GM19351 (cell line): ENCODE measurements at regions not wholly inside any gene's neighbourhood (a gene's known extent, or its start where the extent isn't known, plus 50 kb on each side); places are given as distances from the start of the nearest gene placed in this dataset.
"Not testable (repeated sequence)": the region's sequence is repeated elsewhere in the genome, so short reads cannot be mapped to it uniquely, and the experiment has no call there.

Experiments
- ATAC-seq: cut with Tn5 transposase; IDR thresholded peaks from one replicate; pipeline ENCODE4 v1.9.1; 2021; ENCODE audit warnings: mild to moderate bottlenecking, moderate library complexity; ENCODE audit not compliant: unreplicated experiment

DNA sequence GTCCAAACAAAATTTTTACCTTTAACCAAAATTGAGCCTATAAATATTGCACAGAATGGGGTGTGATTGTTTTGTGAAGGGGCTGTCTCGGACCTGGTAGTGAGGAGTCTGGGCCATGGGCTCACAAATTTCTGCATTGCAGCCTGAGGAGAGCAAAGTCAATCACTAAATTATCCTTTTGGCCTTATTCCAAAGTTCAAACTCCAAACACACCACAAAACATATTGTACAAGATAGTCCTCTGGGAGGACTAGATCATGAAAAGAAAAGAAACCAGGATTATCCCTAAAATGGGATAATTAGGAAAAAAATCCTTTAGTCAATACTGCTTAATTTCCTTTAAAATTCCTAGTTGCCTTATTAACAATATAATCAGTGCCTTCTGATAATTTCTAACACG, 115.5 kb downstream of the BUB3 start:
- no peak for ATAC-seq

DNA sequence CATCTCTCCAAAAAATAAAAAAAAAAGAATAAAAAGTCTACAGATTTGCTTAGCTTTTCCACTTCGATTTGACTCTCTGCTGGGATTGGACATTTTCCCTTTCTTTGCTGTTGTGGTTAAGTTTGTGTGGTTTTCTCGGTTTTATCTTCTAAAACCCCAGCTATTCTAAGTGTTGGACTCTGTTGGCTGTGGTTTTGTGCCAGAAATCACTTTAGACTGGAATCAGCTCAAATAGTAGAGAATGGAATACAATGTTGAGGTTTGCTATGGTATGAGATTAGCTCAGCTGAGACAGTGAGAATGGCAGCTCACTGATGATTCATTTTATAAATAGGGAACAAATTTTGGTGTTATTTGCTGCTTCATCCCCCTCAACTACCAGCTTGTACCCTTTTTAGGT, 116.0 kb downstream of the BUB3 start:
- no peak for ATAC-seq

DNA sequence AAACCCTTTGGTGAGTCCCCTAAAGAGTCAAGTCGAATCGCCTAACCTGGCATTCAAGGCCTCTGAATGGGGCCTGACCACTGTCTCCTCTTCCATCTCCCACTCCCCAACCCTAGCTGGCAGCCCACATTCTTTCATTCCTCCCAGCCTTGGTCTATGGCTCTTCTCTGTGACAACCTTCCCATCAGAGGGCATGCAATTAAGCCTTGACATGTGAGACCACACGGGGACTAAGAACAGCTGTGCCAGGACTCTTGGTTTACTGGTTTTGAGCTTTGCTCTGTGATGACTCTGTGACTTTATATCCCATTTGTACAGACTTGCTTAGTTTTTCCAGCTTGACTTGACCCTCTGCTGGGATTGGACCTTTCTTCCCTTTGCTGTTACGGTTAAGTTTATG, 116.6 kb downstream of the BUB3 start:
- ATAC-seq: no peak

- no peak for ATAC-seq
These were observed 118.0 kb downstream of the BUB3 start for GRCh38 chr10:123272171-123272570.

DNA sequence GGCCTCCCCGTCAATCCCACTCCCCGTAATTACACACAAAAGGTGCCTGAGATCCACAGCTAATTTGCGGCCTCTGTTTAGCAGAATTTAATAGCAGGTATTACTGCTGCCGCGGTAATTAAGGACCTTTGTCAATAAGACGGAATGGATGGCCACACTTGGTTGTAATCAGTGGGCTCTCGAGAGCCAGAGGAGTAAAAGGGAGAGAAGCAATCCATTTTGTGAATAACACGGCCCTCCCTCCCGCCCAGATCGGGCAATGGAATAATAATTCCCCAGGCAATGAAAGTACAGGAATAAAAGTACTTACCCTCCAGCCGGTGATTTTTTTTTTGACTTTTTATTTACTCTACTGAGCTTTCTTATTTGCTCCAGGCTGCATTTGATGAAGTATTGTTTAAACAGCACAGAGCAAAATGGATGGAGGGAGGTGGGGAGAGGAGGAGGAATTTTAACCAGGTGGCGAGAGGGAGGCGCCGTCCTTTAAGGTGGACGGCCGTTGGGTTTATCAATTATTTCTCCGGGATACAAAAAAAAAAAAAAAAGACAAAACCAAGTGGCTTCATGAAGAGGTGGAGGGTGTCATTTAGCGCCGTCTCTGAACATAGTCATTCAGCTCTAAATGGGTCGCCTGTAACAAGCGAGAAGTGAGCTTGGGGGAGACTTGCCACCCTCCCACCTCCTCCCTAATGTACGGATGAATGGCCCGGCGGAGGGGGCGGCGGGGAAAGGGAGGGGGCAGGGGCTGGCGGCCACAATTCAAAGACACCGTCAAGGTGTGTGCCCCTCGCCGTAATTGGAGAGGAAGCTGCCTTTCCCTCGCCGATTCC, 120.3 kb downstream of the BUB3 start:
- no peak for ATAC-seq

- ATAC-seq: no peak
These were observed 120.9 kb downstream of the BUB3 start for GRCh38 chr10:123275136-123275564.

DNA sequence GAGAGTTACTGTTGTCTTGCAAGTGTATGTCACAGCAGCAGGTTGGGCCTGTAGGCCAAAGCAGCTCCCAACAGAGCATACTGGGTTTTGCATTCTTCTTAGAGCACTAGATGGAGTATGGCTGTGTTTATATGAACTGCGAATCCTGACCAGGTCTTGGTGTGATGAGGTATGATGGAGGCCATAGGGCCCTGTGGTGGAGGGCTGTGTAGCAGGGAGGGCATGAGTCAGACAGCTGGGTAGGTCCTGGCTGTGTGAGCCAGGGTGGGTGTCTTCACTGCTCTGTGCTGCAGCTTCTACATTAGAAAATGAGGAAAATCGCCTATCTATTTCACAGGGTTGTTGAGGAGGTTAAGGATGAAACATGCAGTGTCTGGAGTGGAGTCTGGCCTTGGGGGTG, 124.2 kb downstream of the BUB3 start:
- ATAC-seq: no peak

GRCh38 chr10:123283371-123283770, 129.2 kb downstream of the BUB3 start:
- not testable (repeated sequence) for ATAC-seq

DNA sequence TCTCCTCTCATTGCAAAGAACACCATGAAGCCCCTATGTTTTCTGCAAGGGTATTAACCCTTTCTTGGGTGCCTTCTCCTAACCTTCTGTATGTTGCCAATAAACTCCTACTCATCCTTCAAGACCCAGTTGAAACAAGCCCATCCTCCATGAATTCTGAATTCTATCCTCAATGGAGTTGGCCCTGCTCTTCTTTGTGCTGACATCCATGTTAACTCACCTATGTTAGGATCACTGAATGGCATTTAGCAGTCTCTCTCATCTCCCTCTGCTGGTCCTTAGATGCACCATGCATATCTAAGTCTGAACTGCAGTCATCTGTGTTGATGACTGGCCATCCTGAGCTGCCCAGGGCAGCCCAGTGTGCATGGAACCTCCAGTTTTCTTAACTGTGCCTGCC, 129.8 kb downstream of the BUB3 start:
- ATAC-seq: no peak

GRCh38 chr10:123287594-123288247, 133.5 kb downstream of the BUB3 start:
- peak; percentile 68 for ATAC-seq

DNA sequence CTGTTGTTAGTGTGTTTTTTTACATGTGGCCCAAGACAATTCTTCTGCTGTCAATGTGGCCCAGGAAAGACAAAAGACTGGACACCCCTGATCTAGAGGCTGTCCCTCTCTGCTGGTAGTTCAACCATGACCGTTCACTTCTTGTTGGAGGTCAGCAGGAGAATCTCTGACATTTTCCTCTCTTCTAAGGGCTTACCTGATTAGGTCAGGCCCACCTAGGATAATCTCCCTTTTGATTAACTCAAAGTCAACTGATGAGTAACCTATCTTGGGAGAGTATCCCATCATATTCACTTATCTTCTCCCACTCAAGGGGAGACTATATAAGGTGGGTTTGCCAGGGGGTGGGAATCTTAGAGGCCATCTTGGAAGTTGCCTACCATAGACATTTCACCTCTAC, 135.2 kb downstream of the BUB3 start:
- ATAC-seq: no peak

- ATAC-seq: no peak
These were observed 139.9 kb downstream of the BUB3 start for GRCh38 chr10:123294109-123294508.

DNA sequence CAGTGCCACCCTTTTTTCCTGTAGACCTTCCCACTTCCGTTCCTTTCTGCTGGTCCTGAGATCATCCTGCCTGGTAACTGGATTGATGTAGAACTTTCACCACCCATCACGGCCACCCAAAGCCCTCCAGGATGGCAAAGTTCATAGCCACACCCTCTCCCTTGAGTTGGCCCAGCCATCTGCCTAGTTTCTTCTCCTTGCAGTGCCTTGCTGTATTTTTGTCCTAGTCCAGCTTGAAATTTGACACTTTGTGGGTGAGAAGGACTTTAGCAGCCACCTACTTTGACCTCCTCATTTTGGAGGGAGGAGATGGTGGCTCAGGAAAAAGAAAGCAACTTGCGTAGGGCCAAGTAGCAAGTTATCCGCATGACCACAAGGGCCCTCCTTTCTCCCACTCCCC, 140.7 kb downstream of the BUB3 start:
- ATAC-seq: no peak

DNA sequence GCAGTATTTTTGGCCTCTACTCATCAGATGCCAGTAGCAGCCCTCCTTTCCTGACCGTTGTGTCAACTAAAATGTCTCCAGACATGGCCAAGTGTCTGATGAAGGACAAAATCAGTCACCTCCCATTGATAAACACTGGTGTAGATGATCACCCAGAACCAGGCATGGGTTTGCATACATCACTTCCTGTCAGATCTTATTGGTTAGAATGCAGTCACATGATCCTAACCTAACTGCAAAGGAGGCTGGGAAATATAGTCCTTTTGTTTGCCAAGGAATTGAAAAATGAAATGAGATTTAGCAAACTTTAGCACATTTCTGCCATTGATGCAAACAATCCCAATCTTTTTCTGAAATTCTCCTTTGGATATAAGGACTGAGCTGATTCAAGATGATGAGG, 141.4 kb downstream of the BUB3 start:
- no peak for ATAC-seq

DNA sequence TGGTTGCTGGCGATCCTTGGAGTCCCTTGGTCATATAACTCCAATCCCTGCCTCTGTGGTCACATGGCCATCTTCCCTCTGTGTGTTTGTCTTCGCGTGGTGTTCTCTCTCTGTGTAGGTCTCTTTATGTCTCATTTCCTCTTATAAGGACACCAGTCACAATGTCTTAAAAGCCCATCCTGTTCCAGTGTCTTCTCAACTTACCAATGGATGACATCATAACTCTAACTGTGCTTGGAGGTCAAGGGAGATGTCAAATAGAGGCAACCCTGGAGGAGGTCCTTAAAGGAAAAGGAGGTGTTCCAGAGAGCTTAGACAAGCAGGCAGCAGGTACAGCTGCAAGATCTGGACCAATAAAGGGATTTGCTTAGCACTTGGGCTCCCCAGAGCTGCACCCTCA, 143.0 kb downstream of the BUB3 start:
- no peak for ATAC-seq

DNA sequence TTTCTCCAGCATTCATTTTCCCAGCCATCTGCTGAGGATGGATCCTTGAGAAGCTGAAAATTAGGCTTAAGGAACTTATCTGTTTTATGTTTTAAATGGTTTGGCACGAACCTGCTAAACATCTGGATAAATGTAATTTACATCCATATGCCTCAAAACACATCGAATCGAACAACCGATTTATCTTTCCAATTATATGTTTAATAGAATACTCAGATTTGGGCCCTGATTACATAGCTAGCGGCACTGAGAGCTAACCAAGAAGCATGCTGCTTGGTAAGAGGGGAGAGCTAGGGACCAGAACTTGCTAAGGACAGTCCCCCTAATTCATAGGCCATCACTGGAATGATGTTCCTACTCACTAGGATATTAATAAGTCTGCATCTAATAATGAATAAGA, 144.4 kb downstream of the BUB3 start:
- ATAC-seq: no peak

- ATAC-seq: no peak
These were observed 145.4 kb downstream of the BUB3 start for GRCh38 chr10:123299598-123299997.

GRCh38 chr10:123301077-123301857, 147.1 kb downstream of the BUB3 start:
- no peak for ATAC-seq

DNA sequence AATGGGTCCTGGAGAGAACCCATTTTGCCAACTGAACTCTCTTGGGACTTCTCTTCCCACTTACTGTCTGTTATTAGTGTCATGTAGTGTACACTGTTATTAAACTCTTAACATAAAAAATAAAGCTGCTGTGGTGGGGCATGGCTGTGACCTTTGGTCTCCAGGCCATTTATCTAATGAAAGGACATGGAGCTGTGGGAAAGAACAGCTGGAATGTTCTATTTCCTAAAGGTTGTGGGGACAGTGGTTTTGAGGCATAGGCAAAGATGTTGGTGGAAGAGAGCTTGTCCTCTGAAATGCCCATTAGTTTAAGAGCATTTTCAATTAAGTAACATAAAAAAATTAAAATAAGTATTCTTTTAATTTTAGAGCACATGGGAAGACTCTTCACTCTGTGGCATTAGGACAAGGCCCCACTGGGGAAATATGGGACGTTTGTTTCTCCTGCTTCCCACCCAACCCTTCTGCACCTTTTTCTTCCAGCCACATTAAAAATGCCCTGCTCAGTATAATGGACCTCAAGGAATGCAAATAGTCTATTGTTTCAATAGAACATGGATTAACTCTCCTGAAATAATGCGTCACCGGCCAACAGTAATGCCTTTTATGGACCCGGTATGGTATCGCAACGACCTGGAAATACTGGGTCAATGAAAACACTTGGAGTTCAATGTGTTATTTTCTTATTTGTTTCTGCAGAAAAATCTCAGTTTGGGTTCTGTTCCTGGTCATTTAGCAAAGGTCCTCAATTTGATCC, 149.6 kb downstream of the BUB3 start:
- ATAC-seq: no peak

GRCh38 chr10:123305671-123306070, 151.5 kb downstream of the BUB3 start:
- no peak for ATAC-seq

- ATAC-seq: no peak
These were observed 152.1 kb downstream of the BUB3 start for GRCh38 chr10:123306290-123306689.
